Keratinocyte (primary cell): ENCODE measurements at regions not wholly inside any gene's neighbourhood (a gene's known extent, or its start where the extent isn't known, plus 50 kb on each side); places are given as distances from the start of the nearest gene placed in this dataset.

Experiments
- CTCF ChIP-seq, 3 experiments: IDR thresholded peaks in 1 of 3; conservative IDR thresholded peaks in 1 of 3; optimal IDR thresholded peaks in 1 of 3; 2 replicates in 2 of 3; 3 replicates in 1 of 3; pipeline versions ENCODE3 to v1.5.1; 2011; ENCODE audit warnings: low read length in 3 of 3, mild to moderate bottlenecking in 3 of 3, moderate library complexity in 2 of 3, control low read depth in 1 of 3, inconsistent platforms in 1 of 3; ENCODE audit not compliant: insufficient read depth in 2 of 3; ENCODE audit errors: extremely low read depth in 1 of 3
- EZH2 ChIP-seq: IDR thresholded peaks from one replicate; pipeline ENCODE4 v1.6.1; 2012; ENCODE audit warnings: inconsistent platforms, mild to moderate bottlenecking, low read length, moderate library complexity

GRCh38 chr3:72633121-72633520 is 215.1 kb downstream of the SHQ1 start:
- TF ChIP-seq CTCF (optimal IDR thresholded peaks at IDR 0.05 in 1 of 3, IDR thresholded peaks at IDR 0.05 in 1 of 3, conservative IDR thresholded peaks at IDR 0.05 in 1 of 3; ENCODE audit: extremely low read depth in 1 of 3, insufficient read depth in 2 of 3, low read length in 3 of 3) (no peak), EZH2 (no peak)
